ENCODE measurements at regions not wholly inside any gene's neighbourhood (a gene's known extent, or its start where the extent isn't known, plus 50 kb on each side); places are given as distances from the start of the nearest gene placed in this dataset.

DNA sequence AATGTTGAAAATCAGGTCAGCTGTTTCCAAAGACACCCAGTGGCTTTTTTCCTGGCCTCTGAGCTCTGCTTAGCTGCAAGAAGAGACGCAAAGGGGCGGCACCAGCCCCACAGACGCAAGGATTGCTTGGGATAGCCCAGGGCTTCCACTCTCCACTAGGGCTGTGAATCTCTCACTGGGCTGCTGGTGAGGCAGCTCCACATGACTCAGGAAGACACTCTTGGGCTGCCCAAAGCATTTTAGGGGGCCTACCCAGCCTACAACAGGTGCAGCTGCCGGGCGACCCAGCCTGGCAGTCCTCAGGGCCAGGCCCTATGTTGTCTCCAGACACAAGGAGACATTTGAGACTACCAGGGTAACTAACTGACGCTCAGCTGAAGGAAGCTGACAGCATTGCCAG, 59.8 kb downstream of the FAM50B start:
- Histone ChIP-seq H3K4me2 (ENCODE audit: low read length) (no peak overlapping the region), H3K9me3 (ENCODE audit: control insufficient read depth, insufficient read depth, low read length) (no peaks in the 10 kb centered on the region), H3K4me1 (ENCODE audit: control insufficient read depth, low read length) (no peaks in the 10 kb centered on the region), H3F3A (ENCODE audit: control insufficient read depth, insufficient read depth) (no peaks in the 10 kb centered on the region), H4K20me1 (ENCODE audit: control insufficient read depth, insufficient read depth, low read depth, low read length) (no peaks in the 10 kb centered on the region), H3K27me3 (ENCODE audit: control insufficient read depth, low read length) (peaks cover 44% of the 10 kb centered on the region), H3K27ac (ENCODE audit: low read depth, low read length) (no peak overlapping the region), H3K9me2 (replicated peaks; ENCODE audit: control insufficient read depth, low read length) (no peaks in the 10 kb centered on the region), H3K4me3 (ENCODE audit: low read length) (no peak overlapping the region), H3K79me2 (ENCODE audit: control insufficient read depth, low read length) (no peaks in the 10 kb centered on the region), H3K36me3 (ENCODE audit: control insufficient read depth, low read length) (no peaks in the 10 kb centered on the region)
- TF ChIP-seq, protein P1, sequence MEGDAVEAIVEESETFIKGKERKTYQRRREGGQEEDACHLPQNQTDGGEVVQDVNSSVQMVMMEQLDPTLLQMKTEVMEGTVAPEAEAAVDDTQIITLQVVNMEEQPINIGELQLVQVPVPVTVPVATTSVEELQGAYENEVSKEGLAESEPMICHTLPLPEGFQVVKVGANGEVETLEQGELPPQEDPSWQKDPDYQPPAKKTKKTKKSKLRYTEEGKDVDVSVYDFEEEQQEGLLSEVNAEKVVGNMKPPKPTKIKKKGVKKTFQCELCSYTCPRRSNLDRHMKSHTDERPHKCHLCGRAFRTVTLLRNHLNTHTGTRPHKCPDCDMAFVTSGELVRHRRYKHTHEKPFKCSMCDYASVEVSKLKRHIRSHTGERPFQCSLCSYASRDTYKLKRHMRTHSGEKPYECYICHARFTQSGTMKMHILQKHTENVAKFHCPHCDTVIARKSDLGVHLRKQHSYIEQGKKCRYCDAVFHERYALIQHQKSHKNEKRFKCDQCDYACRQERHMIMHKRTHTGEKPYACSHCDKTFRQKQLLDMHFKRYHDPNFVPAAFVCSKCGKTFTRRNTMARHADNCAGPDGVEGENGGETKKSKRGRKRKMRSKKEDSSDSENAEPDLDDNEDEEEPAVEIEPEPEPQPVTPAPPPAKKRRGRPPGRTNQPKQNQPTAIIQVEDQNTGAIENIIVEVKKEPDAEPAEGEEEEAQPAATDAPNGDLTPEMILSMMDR (IDR thresholded peaks at IDR 0.05; ENCODE audit: low read depth, low read length, poor library complexity, severe bottlenecking) = no peak
- TF ChIP-seq EZH2phosphoT487 (IDR thresholded peaks at IDR 0.05; ENCODE audit: borderline replicate concordance, low read length) = no peak

DNA sequence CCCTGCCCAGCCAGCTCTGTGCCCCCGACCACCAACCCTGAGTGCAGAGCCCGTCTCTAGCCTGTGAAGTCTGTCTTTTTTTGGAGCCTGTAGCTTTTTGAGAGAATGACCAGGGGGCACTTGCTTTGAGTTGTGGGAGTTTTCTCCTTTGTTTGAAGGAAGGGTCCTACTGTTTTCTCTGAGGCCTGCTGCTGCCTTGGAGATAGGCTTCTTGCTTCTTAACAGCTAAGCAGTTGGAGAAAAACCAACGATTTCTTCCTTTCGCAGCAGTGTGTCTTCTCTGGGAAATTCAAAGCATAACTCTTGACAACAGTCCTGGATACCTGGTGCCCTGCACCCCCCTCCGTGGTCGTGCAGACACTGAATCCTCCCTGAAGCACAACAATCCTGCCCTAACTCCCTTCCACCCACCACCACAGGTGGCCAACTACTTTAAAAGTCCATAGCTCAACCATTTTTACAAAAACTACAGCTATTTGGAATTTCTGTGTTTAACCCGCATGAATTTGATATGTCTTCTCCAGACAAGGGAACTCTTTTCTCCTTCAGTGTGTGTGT, 61.0 kb downstream of the FAM50B start:
- H3K4me1 ChIP-seq (ENCODE audit: control insufficient read depth, low read length) = no peaks in the 10 kb centered on the region
- peaks cover 53% of the 10 kb centered on the region for H3K27me3 ChIP-seq (ENCODE audit: control insufficient read depth, low read length)
- no peak overlapping the region for H3K27ac ChIP-seq (ENCODE audit: low read depth, low read length)
- TF ChIP-seq EZH2phosphoT487 (IDR thresholded peaks at IDR 0.05; ENCODE audit: borderline replicate concordance, low read length) = no peak
- TF ChIP-seq, protein P1 (IDR thresholded peaks at IDR 0.05; ENCODE audit: low read depth, low read length, poor library complexity, severe bottlenecking) = no peak
- H3K79me2 ChIP-seq (ENCODE audit: control insufficient read depth, low read length) = no peaks in the 10 kb centered on the region
- no peak overlapping the region for H3K4me2 ChIP-seq (ENCODE audit: low read length)
- H3K9me3 ChIP-seq (ENCODE audit: control insufficient read depth, insufficient read depth, low read length) = no peaks in the 10 kb centered on the region
- H3K4me3 ChIP-seq (ENCODE audit: low read length) = no peak overlapping the region
- no peaks in the 10 kb centered on the region for H3K9me2 ChIP-seq (replicated peaks; ENCODE audit: control insufficient read depth, low read length)
- H3K36me3 ChIP-seq (ENCODE audit: control insufficient read depth, low read length) = no peaks in the 10 kb centered on the region
- no peaks in the 10 kb centered on the region for H4K20me1 ChIP-seq (ENCODE audit: control insufficient read depth, insufficient read depth, low read depth, low read length)
- no peaks in the 10 kb centered on the region for H3F3A ChIP-seq (ENCODE audit: control insufficient read depth, insufficient read depth)

DNA sequence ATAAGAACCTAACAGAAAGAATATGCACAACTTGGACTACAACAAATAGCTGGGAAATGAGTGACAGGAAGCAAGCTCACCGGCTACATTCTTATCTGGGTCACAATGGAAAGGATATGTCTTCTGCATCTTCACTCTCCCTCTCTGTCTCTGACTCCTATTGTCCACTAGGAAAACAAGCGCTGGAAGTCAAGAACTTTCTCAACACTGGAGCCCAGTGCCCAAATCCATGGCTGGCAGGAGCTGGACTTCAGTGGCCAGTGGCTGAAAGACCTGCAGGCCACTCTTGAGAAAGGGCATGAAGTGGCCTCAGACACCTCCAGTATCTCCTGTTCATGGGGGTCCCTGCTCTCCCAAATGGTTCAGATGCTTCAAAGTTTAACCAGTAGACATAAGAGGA, 62.0 kb downstream of the FAM50B start:
- Histone ChIP-seq H3F3A (ENCODE audit: control insufficient read depth, insufficient read depth) (no peaks in the 10 kb centered on the region), H3K9me2 (replicated peaks; ENCODE audit: control insufficient read depth, low read length) (no peaks in the 10 kb centered on the region), H4K20me1 (ENCODE audit: control insufficient read depth, insufficient read depth, low read depth, low read length) (no peaks in the 10 kb centered on the region), H3K4me2 (ENCODE audit: low read length) (no peak overlapping the region), H3K9me3 (ENCODE audit: control insufficient read depth, insufficient read depth, low read length) (no peaks in the 10 kb centered on the region), H3K27me3 (ENCODE audit: control insufficient read depth, low read length) (peaks cover 57% of the 10 kb centered on the region), H3K27ac (ENCODE audit: low read depth, low read length) (no peak overlapping the region), H3K4me3 (ENCODE audit: low read length) (no peak overlapping the region), H3K4me1 (ENCODE audit: control insufficient read depth, low read length) (no peaks in the 10 kb centered on the region), H3K79me2 (ENCODE audit: control insufficient read depth, low read length) (no peaks in the 10 kb centered on the region), H3K36me3 (ENCODE audit: control insufficient read depth, low read length) (no peaks in the 10 kb centered on the region)
- TF ChIP-seq, protein P1 (IDR thresholded peaks at IDR 0.05; ENCODE audit: low read depth, low read length, poor library complexity, severe bottlenecking) = no peak
- no peak for TF ChIP-seq EZH2phosphoT487 (IDR thresholded peaks at IDR 0.05; ENCODE audit: borderline replicate concordance, low read length)

All from DOHH2 (cell line).